ENCODE measurements at regions not wholly inside any gene's neighbourhood (a gene's known extent, or its start where the extent isn't known, plus 50 kb on each side); places are given as distances from the start of the nearest gene placed in this dataset.

GRCh38 chr9:26682796-26683496 is 209.7 kb downstream of the CAAP1 start:
- peak in 1 of 2 donors; percentile 20 for DNase-seq (ENCODE audit: low read depth in 1 of 2, low spot score in 1 of 2)
- Histone ChIP-seq H3K27ac (no peak overlapping the region), H3K36me3 (no peaks in the 10 kb centered on the region), H3K4me3 (no peak overlapping the region), H3K4me1 (ENCODE audit: low read depth) (no peaks in the 10 kb centered on the region), H3K9me3 (ENCODE audit: low read depth) (no peaks in the 10 kb centered on the region), H3K27me3 (peaks cover 46% of the 10 kb centered on the region)
- TF ChIP-seq CTCF (IDR thresholded peaks at IDR 0.05; ENCODE audit: low read depth, low read length), result no peak

GRCh38 chr9:26682041-26682440 is 210.6 kb downstream of the CAAP1 start:
- no peaks in the 10 kb centered on the region for H3K36me3 ChIP-seq
- peaks cover 46% of the 10 kb centered on the region for H3K27me3 ChIP-seq
- no peak for DNase-seq (ENCODE audit: low read depth in 1 of 2, low spot score in 1 of 2)

GRCh38 chr9:26677965-26678706 is 214.5 kb downstream of the CAAP1 start:
- no peak overlapping the region for H3K4me3 ChIP-seq
- peaks cover 25% of the 10 kb centered on the region for H3K27me3 ChIP-seq
- no peak for TF ChIP-seq CTCF (IDR thresholded peaks at IDR 0.05; ENCODE audit: low read depth, low read length)
- no peaks in the 10 kb centered on the region for H3K9me3 ChIP-seq (ENCODE audit: low read depth)
- no peak for DNase-seq (ENCODE audit: low read depth in 1 of 2, low spot score in 1 of 2)
- no peaks in the 10 kb centered on the region for H3K4me1 ChIP-seq (ENCODE audit: low read depth)
- no peak overlapping the region for H3K27ac ChIP-seq
- no peaks in the 10 kb centered on the region for H3K36me3 ChIP-seq

More at GRCh38 chr9:26682041-26682440, 210.6 kb downstream of the CAAP1 start:
- TF ChIP-seq CTCF (IDR thresholded peaks at IDR 0.05; ENCODE audit: low read depth, low read length), result no peak
- Histone ChIP-seq H3K27ac (no peak overlapping the region), H3K4me3 (no peak overlapping the region), H3K4me1 (ENCODE audit: low read depth) (no peaks in the 10 kb centered on the region), H3K9me3 (ENCODE audit: low read depth) (no peaks in the 10 kb centered on the region)

- Histone ChIP-seq H3K4me3 (no peak overlapping the region), H3K9me3 (ENCODE audit: low read depth) (no peaks in the 10 kb centered on the region), H3K4me1 (ENCODE audit: low read depth) (no peaks in the 10 kb centered on the region), H3K27ac (no peak overlapping the region), H3K36me3 (no peaks in the 10 kb centered on the region), H3K27me3 (peaks cover 17% of the 10 kb centered on the region)
- no peak for DNase-seq (ENCODE audit: low read depth in 1 of 2, low spot score in 1 of 2)
- TF ChIP-seq CTCF (IDR thresholded peaks at IDR 0.05; ENCODE audit: low read depth, low read length), result no peak
These were observed 217.6 kb downstream of the CAAP1 start for GRCh38 chr9:26675035-26675434.

- Histone ChIP-seq H3K27ac (no peak overlapping the region), H3K36me3 (no peaks in the 10 kb centered on the region), H3K4me1 (ENCODE audit: low read depth) (no peaks in the 10 kb centered on the region), H3K4me3 (no peak overlapping the region), H3K27me3 (peaks cover 16% of the 10 kb centered on the region), H3K9me3 (ENCODE audit: low read depth) (no peaks in the 10 kb centered on the region)
- TF ChIP-seq CTCF (IDR thresholded peaks at IDR 0.05; ENCODE audit: low read depth, low read length), result no peak
- DNase-seq (ENCODE audit: low read depth in 1 of 2, low spot score in 1 of 2), result no peak
These were observed 219.3 kb downstream of the CAAP1 start for GRCh38 chr9:26673261-26673660.
